ENCODE measurements at regions not wholly inside any gene's neighbourhood (a gene's known extent, or its start where the extent isn't known, plus 50 kb on each side); places are given as distances from the start of the nearest gene placed in this dataset.

DNA sequence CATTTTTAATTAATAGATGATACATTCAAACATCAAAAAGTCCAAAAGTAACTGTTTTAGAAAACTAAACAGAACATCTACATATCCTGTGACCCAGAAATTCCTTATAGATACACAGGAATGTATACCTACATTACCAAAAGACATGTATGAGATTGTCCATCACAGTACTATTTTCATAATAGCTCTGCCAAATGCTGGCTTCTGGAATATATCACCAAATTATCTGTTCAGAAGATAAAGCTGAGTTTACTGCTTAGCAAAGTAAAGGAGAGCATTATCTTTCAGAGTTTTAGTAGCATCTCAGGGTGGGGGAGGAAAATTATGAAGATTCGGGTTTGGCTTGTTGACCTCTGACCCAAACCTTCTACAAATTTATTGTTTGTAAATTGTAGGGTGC is 368.9 kb upstream of the SLC7A11 start:
- ChIA-PET CTCF (no interaction called here), POLR2A (ENCODE audit: unreplicated experiment) (no interaction called here)
- no peak overlapping the region for H2AK5ac ChIP-seq (ENCODE audit: low read depth, low read length)
- no peak overlapping the region for H3K14ac ChIP-seq (replicated peaks; ENCODE audit: low read depth, low read length)
- no peak overlapping the region for H2BK15ac ChIP-seq (ENCODE audit: low read depth, low read length)
- no peak overlapping the region for H4K91ac ChIP-seq (ENCODE audit: insufficient read depth, low read depth, low read length)
- no peak overlapping the region for H3K27ac ChIP-seq (ENCODE audit: insufficient read depth, low read length)
- no peaks in the 10 kb centered on the region for H3K27me3 ChIP-seq (ENCODE audit: control insufficient read depth, insufficient read depth, low read length)
- H2BK20ac ChIP-seq (ENCODE audit: low read depth, low read length): no peak overlapping the region
- H4K5ac ChIP-seq (ENCODE audit: low read depth, low read length): no peak overlapping the region
- no TSS peak for BruUV-seq (replicated peaks)
- H4K20me1 ChIP-seq (ENCODE audit: insufficient read depth, low read length): no peaks in the 10 kb centered on the region
- no peak overlapping the region for H2AK9ac ChIP-seq (replicated peaks; ENCODE audit: low read depth, low read length, poor library complexity)
- intact Hi-C loops (cut with micrococcal nuclease) (no loop called here), dilution Hi-C loops (cut with HindIII; ENCODE audit: low sequenced_read_pairs, unreplicated experiment) (no loop called here), in situ Hi-C loops (cut with MboI; ENCODE audit: low sequenced_read_pairs) (no loop called here)
- DNase-seq (no peak), ATAC-seq (ENCODE audit: low read depth) (no peak)
- WGBS, 2 experiments (ENCODE audit: extremely low coverage in 2 of 2, insufficient read length in 1 of 2): no CpG with 5 or more reads among the region's 1 CpG
- H2BK120ac ChIP-seq (ENCODE audit: low read depth, low read length): no peak overlapping the region
- H3K79me1 ChIP-seq (ENCODE audit: low read depth in 1 of 2, low read length in 2 of 2): no peaks in the 10 kb centered on the region
- H3K4me2 ChIP-seq (ENCODE audit: low read depth, low read length): no peak overlapping the region
- no peak overlapping the region for H3K56ac ChIP-seq (ENCODE audit: extremely low read depth, insufficient read depth, low read length)
- TF ChIP-seq, protein P1, sequence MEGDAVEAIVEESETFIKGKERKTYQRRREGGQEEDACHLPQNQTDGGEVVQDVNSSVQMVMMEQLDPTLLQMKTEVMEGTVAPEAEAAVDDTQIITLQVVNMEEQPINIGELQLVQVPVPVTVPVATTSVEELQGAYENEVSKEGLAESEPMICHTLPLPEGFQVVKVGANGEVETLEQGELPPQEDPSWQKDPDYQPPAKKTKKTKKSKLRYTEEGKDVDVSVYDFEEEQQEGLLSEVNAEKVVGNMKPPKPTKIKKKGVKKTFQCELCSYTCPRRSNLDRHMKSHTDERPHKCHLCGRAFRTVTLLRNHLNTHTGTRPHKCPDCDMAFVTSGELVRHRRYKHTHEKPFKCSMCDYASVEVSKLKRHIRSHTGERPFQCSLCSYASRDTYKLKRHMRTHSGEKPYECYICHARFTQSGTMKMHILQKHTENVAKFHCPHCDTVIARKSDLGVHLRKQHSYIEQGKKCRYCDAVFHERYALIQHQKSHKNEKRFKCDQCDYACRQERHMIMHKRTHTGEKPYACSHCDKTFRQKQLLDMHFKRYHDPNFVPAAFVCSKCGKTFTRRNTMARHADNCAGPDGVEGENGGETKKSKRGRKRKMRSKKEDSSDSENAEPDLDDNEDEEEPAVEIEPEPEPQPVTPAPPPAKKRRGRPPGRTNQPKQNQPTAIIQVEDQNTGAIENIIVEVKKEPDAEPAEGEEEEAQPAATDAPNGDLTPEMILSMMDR (conservative IDR thresholded peaks at IDR 0.05; ENCODE audit: low read depth, low read length): no peak
- TF ChIP-seq CEBPB (IDR thresholded peaks at IDR 0.05; ENCODE audit: low read depth, low read length) (no peak), MAZ (IDR thresholded peaks at IDR 0.05; ENCODE audit: borderline replicate concordance, low read depth, low read length) (no peak), MAFK (IDR thresholded peaks at IDR 0.05; ENCODE audit: low read depth, low read length) (no peak), RFX5 (IDR thresholded peaks at IDR 0.05; ENCODE audit: low read depth, low read length) (no peak), MXI1 (IDR thresholded peaks at IDR 0.05; ENCODE audit: borderline replicate concordance, low read depth, low read length) (no peak), RCOR1 (IDR thresholded peaks at IDR 0.05; ENCODE audit: insufficient replicate concordance, low read length) (no peak), NFE2L2 (IDR thresholded peaks at IDR 0.05; ENCODE audit: low read depth, low read length) (no peak), FOS (IDR thresholded peaks at IDR 0.05; ENCODE audit: low read depth, low read length) (no peak), CHD1 (IDR thresholded peaks at IDR 0.05; ENCODE audit: low read depth, low read length) (no peak), SMC3 (IDR thresholded peaks at IDR 0.05; ENCODE audit: low read depth, low read length) (no peak), POLR2A (IDR thresholded peaks at IDR 0.05; ENCODE audit: low read depth, low read length) (no peak), RAD21 (IDR thresholded peaks at IDR 0.05; ENCODE audit: low read length) (no peak)
- TF ChIP-seq, protein P2, sequence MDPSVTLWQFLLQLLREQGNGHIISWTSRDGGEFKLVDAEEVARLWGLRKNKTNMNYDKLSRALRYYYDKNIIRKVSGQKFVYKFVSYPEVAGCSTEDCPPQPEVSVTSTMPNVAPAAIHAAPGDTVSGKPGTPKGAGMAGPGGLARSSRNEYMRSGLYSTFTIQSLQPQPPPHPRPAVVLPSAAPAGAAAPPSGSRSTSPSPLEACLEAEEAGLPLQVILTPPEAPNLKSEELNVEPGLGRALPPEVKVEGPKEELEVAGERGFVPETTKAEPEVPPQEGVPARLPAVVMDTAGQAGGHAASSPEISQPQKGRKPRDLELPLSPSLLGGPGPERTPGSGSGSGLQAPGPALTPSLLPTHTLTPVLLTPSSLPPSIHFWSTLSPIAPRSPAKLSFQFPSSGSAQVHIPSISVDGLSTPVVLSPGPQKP (IDR thresholded peaks at IDR 0.05; ENCODE audit: borderline replicate concordance, low read depth, low read length): no peak
- TF ChIP-seq, protein P3, sequence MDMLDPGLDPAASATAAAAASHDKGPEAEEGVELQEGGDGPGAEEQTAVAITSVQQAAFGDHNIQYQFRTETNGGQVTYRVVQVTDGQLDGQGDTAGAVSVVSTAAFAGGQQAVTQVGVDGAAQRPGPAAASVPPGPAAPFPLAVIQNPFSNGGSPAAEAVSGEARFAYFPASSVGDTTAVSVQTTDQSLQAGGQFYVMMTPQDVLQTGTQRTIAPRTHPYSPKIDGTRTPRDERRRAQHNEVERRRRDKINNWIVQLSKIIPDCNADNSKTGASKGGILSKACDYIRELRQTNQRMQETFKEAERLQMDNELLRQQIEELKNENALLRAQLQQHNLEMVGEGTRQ (IDR thresholded peaks at IDR 0.05; ENCODE audit: low read depth, low read length): no peak
- no peak overlapping the region for H2BK5ac ChIP-seq (ENCODE audit: low read depth, low read length, poor library complexity, severe bottlenecking)
- H3K9ac ChIP-seq (ENCODE audit: low read depth, low read length): no peak overlapping the region
- H4K8ac ChIP-seq (ENCODE audit: low read depth in 2 of 2, low read length in 2 of 2): no peak overlapping the region
- H3K4me1 ChIP-seq (ENCODE audit: control insufficient read depth, insufficient read depth, low read length): peaks cover 6% of the 10 kb centered on the region; the same call in 1 of the 2 replicates
- H2AFZ ChIP-seq (replicated peaks; ENCODE audit: low read length, poor library complexity): no peak overlapping the region
- H3K36me3 ChIP-seq (ENCODE audit: control insufficient read depth, insufficient read depth, low read length): no peaks in the 10 kb centered on the region
- H3K9me1 ChIP-seq (ENCODE audit: insufficient read depth, low read length): peaks cover 3% of the 10 kb centered on the region; the same call in 1 of the 2 replicates
- no peak overlapping the region for H3K4me3 ChIP-seq (ENCODE audit: insufficient read depth, low read depth, low read length)
- H3K23ac ChIP-seq (ENCODE audit: low read depth, low read length): no peak overlapping the region
- H3K18ac ChIP-seq (ENCODE audit: low read depth, low read length): no peak overlapping the region
- no peaks in the 10 kb centered on the region for H3K9me3 ChIP-seq (ENCODE audit: control insufficient read depth, insufficient read depth, low read length)
- H3K4ac ChIP-seq (ENCODE audit: low read depth, low read length): no peak overlapping the region
